HG03280 (cell line): ENCODE measurements at regions not wholly inside any gene's neighbourhood (a gene's known extent, or its start where the extent isn't known, plus 50 kb on each side); places are given as distances from the start of the nearest gene placed in this dataset.

Experiments used
- ATAC-seq: cut with Tn5 transposase; IDR thresholded peaks from one replicate; pipeline ENCODE4 v1.9.1; 2021; ENCODE audit warnings: mild to moderate bottlenecking, moderate library complexity; ENCODE audit not compliant: unreplicated experiment

DNA sequence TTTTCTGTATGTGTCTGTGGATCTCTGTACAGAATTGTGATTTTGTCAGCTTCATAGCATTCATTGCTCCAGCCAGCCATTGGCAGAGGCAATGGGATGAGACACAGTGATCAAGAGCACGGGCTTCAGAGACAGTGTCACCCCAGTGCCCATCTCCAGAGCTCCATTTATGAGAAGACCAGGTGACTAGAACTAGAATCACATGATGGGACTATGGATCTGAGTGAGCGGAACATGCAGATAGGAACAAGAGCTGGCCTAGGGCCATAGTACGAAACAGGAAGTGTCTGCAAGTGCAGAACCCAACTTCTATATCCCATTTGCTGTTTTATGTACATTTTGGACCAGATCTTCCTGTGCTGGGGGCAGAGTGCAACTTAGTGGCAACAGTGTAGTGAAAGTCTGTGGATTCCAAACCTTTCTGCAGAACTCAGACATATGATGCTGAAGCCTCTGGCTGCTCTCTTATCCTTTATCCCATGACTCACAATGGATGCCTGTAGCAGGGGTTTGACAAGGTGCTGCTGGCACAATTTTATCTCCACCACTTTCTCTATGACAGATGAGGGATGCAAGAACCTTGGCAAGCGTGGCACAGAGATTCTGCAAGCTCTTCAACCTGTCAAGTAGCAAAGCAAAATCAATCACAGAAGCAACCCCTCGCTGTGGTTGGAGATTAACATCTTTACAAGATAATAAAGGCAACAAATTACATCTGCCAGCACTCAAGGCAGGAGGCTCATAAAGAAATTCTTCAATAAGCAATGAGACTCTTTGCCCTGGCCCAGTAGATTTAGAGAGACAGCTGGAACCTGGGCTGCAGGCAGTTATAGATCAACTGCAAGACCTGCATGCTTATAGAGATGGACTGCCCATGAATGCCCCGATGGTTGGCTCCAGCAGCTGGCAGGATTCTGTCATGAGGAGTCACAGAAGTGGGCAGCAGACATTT, 681.3 kb downstream of the TNS3 start:
- ATAC-seq = no peak

- ATAC-seq = no peak
Observed at GRCh38 chr7:46897381-46897780, 684.5 kb downstream of the TNS3 start.

DNA sequence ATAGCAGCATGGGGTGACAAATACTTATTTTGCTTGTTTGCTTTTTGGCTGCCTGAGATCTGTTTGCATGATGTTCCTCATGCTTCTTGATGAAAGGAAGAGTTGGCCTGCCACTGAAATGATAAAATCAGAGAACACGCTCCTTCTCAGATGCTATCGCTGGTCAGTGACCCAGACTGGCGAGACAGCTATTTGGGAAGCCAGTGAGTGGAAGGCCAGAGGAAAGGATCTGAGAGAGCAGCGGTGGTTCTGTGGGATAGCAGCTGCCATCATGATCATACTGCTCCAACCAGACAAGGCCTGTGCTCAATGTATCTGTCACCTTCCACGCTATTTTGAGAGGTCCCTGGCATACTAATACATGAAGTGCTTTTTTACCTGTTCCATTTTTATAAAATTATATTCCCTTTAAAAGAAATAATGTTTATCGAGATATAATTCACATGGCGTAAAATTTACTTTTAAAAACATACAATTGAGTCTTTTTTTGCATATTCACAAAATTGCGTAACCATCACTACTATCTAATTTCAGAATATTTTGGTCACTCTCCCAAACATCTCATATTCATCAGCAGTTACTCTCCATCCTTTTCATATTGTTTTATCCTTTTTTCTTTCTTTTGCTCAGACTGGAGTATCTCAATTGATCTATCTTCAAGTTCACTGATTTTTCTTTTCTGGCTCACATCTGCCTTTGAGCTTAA, 695.1 kb downstream of the TNS3 start:
- no peak for ATAC-seq

- ATAC-seq = no peak
Observed at GRCh38 chr7:46885167-46885566, 696.7 kb downstream of the TNS3 start.

- no peak for ATAC-seq
Observed at GRCh38 chr7:46881507-46882127, 700.3 kb downstream of the TNS3 start.

GRCh38 chr7:46880508-46881196, 701.3 kb downstream of the TNS3 start:
- ATAC-seq = no peak

DNA sequence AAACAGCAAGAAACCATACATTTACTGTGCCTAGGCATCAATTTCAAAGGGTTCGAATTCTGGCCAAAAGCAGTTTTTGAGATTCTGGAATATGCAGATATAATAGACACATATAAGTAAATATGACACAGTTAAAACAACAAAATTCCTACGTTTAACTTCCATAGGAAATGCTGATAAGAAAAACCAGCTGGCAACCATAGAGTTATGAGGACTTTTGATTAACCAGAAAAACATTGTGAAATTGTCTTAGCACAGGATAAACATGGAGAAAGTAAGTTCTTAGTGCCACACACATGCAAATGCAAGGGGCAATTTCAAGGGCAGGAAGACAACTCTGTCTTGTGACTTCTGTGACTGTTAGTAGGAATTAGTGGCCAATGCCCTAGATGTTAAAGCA, 702.1 kb downstream of the TNS3 start:
- ATAC-seq = no peak

DNA sequence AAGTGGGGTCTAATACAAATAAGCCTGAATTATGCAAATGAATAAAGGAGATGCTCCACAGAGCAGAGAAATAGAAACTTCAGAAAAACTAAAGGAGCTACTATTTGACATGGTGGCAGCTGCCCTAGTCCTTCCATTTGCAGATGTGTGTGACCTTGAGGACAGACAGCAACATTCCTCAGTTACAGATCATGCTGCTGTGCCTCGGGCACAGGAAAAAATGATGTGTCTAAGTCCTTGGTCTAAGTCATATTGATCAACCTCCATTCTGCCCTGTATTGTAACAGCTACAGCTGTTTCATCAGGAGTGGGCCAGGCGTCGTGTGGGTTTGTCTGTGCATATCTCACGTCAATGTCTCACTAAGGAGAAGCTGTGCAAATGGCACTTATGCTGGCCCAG, 710.4 kb downstream of the TNS3 start:
- no peak for ATAC-seq

DNA sequence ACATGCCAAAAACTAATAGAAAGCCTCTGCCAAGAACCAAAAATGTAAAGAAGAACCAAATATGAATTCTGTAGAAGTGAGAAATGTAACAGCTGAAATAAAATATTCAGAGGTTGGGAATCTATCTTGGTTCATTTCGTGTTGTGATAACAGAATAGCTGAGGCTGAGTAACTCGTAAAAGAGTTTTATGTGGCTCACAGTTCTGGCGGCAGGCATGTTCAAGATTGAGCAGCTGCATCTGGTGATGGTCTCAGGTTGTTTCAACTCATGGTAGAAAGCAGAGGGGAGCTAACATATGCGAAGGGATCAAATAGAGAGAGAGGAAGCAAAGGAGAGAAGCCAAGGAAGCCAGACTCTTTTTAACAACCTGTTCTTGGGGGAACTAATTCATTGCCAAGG, 717.2 kb downstream of the TNS3 start:
- no peak for ATAC-seq

- no peak for ATAC-seq
Observed at GRCh38 chr7:46859963-46860475, 721.9 kb downstream of the TNS3 start.

GRCh38 chr7:46855851-46856250, 726.1 kb downstream of the TNS3 start:
- no peak for ATAC-seq

- ATAC-seq = no peak
Observed at GRCh38 chr7:46854958-46855473, 726.9 kb downstream of the TNS3 start.

- ATAC-seq = no peak
Observed at GRCh38 chr7:46853451-46853850, 728.5 kb downstream of the TNS3 start.

DNA sequence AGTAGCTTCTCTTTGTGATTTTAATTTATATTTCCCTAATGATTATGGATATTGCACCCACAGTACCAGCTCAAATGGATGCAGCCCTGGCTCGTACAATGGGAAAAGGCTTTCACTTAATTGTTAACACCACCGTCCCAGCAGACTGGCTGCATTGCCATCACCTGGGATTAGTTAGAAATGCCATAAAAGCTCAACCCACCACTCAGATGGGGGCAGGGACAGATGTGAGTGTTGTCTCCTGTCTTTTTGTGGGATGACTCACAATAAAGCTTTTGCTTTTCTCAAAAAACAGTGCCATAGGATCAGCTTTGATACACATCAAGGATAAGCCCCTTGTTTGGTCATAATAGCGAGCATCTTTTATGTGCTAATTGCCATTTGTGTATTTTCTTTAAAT, 729.1 kb downstream of the TNS3 start:
- ATAC-seq = no peak

DNA sequence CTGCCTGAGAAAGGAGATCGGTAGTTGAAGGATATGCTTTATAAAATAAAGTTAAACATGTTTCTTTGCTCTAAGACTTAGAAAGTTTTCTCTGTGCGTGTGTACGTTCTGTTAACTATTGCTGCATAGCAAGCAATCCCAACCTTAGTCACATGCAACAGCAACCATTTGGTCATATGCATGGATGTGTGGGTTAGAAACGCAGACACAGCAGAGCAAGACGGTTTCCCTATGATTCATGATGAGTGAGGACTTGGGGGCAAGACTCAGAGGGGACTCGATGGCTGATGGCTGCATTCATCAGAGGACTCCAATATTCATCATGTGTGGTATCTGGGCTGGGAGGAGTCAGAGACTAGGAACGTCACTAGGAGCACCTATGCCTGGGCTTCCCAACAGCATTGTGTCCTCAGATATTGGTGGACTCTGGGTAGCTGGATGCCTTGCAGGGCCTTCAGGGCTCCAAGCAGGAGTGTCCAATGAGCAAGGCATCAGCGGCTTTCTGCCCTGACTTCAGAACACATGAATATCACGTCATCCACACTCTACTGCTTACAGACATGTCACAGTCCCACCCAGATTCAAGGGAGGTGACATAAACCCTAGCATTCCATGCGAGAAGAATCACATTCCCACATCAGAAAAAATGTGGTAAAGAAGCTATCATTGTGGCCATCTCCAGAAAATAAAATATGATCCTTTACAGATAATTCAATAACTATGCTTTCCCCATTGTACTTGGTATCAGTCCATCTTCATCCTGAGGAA, 731.2 kb downstream of the TNS3 start:
- no peak for ATAC-seq

DNA sequence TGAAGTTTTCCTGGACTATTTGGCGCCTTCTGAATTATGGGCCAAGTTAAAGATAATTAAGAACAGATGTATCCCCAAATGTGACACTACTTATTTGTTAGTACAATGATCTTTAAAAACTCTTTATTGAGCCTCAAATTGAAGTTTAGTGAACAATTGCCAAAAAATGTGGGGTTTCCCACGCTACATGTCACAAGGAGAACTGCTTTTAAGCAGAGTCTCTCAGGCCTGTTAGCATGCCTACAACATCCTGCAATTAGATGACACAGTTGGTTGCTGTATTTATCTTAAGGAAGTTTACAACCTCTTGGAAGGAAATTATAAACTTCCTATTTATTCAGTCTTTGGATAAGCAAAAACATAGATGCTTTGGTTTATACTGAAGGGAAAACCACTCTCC, 733.0 kb downstream of the TNS3 start:
- ATAC-seq = no peak

GRCh38 chr7:46848311-46848710, 733.6 kb downstream of the TNS3 start:
- ATAC-seq = no peak

DNA sequence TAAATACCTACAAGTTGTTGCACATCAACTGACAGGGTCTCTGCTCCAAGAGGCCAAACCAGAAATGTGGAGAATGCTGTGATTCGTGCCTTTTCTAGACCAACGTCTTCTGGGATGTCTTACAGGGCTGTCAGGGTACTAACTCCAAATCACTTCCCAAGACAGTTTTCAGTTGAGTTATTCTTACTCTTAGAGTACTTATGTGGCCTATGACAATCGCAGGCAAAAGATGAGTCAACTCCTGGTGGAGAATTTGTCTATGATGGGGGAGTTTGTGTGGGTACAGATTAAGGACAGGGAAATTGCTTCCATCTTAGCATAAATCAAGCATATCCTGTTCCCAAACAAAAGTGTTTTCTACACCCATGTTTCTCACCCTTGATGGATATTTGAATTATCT, 734.8 kb downstream of the TNS3 start:
- no peak for ATAC-seq

DNA sequence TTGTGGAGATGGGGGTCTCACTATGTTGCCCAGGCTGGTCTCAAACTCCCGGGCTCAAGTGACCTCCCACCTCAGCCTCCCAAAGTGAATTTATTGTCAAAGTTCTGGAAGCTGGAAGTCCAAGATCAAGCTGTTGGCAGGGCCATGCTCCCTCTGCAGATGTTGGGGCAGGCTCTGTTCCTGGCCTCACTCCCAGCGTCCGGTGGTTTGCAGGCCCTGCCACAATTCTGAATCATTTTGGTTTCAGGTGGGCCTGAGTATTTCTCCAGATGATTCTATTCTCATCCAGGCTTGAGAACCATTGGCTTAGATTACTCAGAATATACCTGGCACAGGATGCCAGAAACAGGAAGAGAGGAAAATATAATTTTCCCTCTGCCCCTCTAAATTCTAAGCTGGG, 737.4 kb downstream of the TNS3 start:
- no peak for ATAC-seq

DNA sequence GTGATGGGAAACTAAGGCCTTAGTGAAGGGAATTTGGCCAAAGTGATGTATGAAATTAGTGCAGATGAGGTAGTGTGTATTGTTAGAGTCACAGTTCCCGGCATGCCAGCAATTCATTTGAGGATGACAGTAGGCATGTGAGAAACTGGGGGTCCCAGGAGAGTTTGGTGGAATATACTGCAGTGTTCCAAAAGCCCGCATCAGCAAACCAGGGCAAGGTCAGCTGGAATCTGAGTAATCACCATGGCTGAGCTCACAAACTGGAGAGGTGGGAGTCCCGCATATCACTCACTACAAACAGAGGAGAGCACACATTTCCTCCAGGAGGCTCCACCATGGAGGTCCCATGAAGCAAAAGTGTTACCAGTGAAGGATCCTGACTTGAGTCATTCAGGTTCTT, 740.7 kb downstream of the TNS3 start:
- ATAC-seq = no peak
